HG02885 (cell line): ENCODE measurements at regions not wholly inside any gene's neighbourhood (a gene's known extent, or its start where the extent isn't known, plus 50 kb on each side); places are given as distances from the start of the nearest gene placed in this dataset.
"Not testable (repeated sequence)": the region's sequence is repeated elsewhere in the genome, so short reads cannot be mapped to it uniquely, and the experiment has no call there.

ENCODE experiments used
- ATAC-seq: cut with Tn5 transposase; IDR thresholded peaks from one replicate; pipeline ENCODE4 v1.9.1; 2021; ENCODE audit warnings: mild to moderate bottlenecking; ENCODE audit not compliant: unreplicated experiment, poor library complexity

DNA sequence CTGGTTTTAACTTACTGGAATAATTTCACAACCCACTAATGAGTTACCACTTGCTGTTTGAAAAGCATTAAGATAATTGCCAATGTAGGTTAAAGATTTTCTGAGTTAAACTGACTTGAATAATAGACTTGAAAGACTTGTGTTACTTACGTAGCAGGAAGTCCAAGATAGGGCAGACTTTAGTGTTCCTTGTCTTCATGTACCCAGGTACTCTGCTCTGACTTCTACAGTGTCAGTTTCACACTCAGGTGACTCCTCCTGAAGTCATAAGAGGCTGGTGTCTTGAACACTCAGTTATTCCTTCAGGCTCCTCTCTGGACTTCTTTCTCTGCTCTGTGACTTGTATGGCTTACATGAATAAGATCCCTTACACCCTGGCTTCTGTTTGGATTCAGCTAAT is 76.3 kb upstream of the SGK1 start:
- ATAC-seq, result no peak

DNA sequence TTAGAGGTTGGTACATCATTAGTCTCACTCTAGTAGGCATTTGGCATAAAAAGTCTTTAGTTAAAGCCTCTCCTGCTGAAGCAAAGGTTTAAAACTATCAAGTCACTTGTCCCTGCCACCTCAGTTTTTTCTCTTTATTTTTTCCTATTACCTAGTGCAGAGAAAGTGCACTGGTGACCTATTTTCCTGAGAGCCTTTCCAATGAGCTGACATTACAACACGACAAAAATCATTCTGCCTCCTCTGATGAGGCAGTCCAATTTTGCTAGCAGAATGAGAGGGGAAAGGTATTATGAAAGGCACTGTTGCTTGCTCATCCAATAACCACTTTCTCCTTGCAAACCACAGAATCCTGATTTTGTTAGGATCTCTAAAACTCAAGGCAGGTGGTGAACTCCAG is 73.3 kb upstream of the SGK1 start:
- no peak for ATAC-seq

DNA sequence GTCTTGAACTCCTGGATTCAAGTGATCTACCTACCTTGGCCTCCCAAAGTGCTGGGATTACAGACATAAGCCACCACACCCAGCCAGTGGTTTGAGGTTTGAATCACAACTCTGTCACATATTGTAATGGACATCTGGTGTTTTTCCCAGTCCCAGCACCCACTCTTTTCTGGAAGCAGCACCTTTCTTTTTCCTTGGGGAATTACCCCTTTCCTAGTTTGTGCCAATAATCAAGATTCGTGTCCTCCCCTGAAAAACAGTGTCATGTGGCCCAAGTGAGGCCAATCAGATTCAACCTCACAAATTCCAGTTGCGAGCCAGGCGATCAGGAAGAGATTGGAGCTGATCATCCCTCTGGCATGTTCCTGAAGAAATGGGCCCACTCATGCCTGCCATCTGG is 71.7 kb upstream of the SGK1 start:
- ATAC-seq, result no peak

DNA sequence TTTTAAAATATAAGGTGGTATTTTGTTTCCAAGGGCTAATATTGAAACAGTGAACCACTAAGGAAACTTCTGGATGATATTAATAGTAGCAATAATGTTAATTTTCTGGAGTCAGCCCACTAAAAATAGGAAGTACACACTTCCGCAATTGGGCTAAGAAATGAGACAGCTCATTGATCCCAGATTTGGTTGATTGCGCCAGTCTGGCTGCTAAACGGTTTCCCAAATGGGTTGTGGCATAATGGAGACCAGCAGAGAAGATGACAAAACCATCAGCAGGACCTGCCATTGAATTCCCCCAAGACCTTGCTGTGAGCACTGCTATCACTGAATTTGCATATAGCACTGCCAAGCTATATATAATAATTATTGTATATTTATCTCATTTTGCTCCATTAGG is 71.2 kb upstream of the SGK1 start:
- ATAC-seq, result no peak

DNA sequence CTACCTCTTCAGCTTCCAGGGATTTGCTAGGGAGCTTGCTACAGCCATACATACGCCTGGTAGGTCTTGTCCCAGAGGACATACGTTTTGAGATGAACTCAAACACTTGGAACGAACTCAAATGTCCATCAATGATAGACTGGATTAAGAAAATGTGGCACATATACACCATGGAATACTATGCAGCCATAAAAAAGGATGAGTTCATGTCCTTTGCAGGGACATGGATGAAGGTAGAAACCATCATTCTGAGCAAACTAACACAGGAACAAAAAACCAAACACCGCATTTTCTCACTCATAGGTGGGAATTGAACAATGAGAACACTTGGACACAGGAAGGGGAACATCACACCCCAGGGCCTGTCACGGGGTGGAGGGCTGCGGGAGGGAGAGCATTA is 68.6 kb upstream of the SGK1 start:
- ATAC-seq, result not testable (repeated sequence)

DNA sequence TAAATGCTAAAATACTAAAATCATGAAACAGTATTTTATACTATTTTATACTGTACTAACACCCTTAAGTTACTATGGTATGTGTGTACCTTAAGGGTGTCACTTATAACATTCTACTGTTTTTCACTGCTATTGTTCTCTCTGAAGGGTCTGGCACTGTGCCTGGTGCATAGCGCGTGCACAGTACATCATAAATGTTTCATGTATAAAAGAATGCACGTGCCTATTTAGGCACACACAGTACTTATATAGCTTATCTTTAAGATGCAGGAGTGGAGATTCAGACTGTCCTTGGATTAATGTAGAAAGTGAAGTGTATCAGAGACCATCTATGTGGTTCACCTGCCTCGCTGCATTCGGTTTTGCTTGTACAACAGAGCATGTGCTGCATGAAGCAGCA is 64.0 kb upstream of the SGK1 start:
- no peak for ATAC-seq

DNA sequence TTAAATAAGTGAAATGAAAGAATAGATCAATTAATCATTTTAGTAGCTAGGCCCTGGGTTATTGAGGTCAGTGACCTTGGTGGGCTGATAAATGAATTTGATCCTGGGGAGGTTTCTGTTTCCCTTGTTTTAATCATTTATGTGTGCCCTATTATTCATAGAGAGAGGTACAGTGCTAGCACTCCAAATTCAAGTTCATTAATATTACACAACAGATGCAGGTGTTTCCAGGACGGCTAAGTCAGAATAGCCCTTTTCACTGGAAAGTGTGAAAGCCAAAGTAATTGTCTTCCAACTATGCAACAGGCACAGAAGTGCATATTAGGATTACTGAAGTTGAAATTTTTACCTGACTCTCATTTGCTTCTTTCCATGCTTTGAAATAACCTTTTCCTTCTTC is 61.7 kb upstream of the SGK1 start:
- ATAC-seq, result no peak

DNA sequence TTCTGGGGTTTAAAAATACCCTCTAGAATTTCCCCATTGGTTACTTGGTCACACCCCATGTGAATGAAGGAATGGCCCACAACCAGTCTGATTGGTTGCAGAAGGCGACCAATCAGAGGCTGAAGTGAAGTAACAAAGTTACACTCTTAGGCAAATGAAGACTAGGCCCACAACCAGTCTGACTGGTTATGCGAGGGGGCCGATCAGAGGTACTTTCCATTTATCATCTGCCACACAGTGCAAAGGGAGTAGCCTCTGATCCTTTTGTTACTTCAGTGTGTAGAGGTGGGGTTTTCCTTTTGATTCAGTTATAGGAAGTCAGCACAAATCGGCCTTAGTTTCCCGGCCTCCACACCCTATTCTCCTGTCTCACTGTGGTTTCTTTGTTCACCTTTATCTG is 61.2 kb upstream of the SGK1 start:
- peak; percentile 88 for ATAC-seq

DNA sequence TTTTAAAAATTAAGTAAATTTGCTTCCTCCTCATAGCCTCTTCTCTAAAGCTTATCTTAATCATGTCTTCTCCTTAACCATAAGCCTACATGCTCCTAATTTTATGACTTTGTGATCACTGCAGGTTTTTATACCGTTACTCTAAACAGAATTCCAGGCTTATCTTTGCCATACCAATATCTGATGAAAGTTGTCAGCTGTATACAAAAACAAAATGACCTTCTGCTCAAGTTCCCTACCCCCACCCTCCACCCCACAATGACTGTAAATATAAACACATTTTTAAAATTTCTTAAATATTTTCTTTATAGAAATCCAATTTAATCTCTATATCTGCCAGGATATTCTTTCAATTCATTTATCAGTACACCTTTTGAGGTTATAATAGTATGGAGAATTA is 60.5 kb upstream of the SGK1 start:
- no peak for ATAC-seq

DNA sequence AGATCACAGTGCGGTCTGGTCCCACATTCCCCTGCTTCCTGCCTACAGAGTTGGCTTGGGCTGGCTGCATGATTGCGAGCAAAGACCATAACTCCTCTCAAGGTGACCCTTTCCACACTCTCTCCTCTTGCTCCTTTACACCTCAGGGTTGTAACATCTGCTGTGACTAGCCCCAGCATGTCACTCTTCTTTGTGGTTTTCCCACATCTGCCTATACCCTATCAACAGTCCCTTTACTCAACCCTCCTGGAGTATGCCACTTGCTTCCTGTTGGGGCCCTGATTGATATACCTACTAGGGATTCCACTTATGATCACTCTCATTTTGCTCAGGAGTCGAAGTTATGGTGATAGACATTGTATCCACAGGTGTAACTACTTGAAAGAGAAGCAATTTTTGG is 58.9 kb upstream of the SGK1 start:
- ATAC-seq, result no peak

DNA sequence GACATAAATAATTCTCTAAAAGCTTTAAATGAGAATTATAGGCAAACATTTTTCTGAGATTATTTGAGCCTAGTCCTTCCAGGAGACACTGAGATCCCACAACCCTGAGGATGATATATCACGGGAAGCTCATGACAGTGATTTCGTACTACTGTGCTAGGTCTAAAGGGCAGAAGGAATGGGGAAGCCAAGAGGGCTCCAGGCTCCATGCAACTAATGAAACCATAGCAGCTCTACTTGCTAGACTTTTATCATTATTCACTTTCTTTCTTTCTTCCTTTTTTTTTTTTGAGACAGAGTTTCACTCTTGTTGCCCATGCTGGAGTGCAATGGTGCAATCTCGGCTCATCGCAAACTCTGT is 57.3 kb upstream of the SGK1 start:
- ATAC-seq, result no peak

DNA sequence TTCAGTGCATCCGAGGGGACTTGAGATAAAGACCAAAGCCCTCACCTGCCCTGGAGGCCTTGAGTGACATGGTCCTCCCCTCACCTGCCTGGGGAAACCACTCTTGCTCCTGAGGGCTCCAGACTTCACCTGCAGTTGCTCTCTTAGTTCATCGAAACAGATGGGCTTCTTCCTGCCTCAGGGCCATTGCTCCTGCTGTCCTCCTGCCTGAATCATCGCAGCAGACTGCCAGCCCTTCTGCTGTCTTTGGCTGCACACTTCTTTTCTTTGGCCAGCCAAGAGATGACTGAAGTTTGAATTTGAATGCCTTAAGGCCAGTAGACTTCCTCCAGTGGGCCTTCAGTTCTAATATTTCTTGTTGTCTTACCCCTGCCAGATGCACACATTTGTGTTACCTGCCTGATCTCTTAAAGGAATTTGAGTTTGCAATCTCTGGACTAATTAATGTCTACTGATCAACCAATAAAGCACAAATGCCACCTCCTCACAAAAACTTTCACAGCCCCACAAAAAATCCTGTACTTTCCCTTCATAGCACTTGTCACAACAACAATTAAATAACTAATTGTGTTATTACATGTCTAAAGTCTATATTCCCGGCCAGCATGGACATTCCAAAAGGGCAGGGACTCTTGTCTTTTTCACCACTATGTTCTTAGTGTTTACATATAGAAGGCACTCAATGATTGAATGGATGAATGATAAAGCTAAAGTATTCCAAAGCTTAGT is 56.7 kb upstream of the SGK1 start:
- ATAC-seq, result no peak

DNA sequence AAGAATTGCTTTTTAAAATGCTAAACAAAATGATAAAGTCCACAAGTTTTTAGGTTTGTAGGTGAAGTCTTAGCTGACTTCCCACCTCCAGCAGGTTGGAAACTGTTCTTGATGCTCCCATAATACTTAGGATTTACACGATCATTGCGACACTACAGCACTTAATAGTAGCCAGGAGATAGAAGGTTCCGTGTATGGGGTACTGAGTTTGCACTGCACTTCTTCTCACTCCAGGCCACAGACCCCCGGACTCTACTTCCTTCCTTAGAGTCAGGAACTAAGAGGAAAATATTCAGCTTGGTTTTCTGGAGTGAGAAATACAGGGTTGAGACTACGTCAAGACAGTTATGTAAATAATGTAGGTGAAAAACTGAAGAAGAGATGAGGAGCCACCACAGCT is 56.1 kb upstream of the SGK1 start:
- ATAC-seq, result no peak

DNA sequence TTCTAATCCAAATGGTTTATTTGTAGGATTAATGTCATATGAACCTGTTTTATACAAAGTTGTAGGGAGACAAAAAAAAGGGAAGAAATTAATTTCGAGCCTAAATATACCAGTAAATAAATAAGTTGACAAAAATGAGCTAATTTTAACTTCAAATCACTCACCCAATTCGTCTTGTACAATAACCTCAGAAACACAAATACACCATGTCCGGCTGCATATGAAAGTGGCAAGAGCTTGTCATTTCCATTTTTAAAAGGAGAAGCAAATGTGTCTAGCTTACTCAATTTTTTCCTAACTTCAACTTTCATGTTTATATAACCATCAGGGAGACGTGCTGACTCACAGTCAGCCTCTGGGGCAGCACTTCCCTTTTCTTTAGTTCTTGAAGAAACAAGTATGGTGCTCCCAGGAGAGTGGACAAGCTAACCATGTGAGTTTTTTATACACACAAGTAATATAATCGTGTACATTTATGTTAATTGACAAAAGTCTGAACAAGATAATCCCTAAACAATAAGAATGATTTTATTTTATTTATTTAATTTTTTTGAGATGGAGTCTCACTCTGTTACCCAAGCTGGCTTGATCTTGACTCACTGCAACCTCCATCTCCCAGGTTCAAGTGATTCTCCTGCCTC is 55.5 kb upstream of the SGK1 start:
- ATAC-seq, result peak; percentile 90

DNA sequence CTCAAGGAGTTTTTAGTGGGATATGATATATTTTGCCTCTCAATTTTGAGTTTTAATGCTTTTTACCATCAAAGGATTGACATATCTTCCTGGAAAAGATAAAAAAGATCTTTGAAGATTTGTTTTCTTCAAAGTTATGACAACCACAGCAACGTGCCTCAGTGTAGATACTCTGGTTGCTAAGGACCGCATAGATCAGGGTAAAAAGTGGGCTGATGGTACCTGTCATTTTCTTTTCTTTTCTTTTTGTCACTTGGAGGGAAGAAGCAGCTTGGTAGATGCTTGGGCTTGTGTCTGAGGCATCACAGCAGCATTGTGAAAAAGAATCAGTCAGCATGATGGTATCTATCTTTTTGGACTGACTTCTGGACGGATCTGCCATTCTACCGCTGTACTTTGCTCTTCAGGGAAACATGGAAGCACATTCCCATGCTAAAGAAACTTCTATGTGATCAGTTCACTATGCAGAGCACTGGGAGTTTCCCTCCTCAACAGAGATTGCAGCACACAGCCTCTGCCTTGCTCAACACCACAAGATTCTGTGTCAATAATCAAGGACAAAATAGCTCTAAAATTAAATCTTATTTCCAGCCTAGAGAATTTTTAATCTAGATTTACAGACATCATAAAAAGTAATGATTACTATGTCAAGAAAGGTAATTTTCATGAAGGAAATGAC is 54.8 kb upstream of the SGK1 start:
- ATAC-seq, result peak; percentile 34

DNA sequence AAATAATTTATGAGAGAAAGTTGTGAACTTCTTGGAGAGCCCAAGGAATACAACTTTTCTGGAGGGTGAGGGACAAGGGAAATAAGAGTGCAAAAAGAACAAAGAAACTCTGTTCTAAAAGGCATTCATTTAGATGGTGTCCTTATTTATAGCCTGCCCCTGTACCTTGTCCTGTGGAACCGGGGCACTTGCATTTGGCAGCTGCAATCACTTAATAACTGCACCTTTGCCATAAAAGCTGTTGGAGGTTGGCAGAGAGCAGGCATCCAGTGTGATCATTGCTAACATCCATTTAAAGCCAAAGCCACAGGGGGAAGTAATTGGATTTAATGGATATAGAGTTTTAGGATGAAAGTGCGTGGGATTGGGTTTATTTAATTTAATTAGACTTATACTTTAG is 50.8 kb upstream of the SGK1 start:
- ATAC-seq, result no peak
